ENCODE measurements at regions not wholly inside any gene's neighbourhood (a gene's known extent, or its start where the extent isn't known, plus 50 kb on each side); places are given as distances from the start of the nearest gene placed in this dataset.

GRCh38 chr6:104630522-104630921 lies 229.2 kb downstream of the HACE1 start:
- no peak for ATAC-seq (ENCODE audit: insufficient read depth, low FRiP score)
- Histone ChIP-seq H3K4me3 (no peak overlapping the region), H3K9ac (ENCODE audit: insufficient read depth in 1 of 2, low read length in 2 of 2) (no peak overlapping the region), H3K36me3 (ENCODE audit: control insufficient read depth in 4 of 4, insufficient read depth in 4 of 4, low read length in 4 of 4) (no peaks in the 10 kb centered on the region), H3K9me3 (ENCODE audit: control insufficient read depth in 4 of 4, insufficient read depth in 3 of 4, low read length in 3 of 4) (peaks cover 0 to 5% (median 0%) of the 10 kb centered on the region in 4 donors), H3K27ac (ENCODE audit: low read depth in 1 of 2, low read length in 1 of 2) (no peak overlapping the region), H3K4me1 (ENCODE audit: control insufficient read depth in 5 of 5, insufficient read depth in 5 of 5, low read length in 5 of 5) (peaks cover 0 to 3% (median 0%) of the 10 kb centered on the region in 5 donors), H3K27me3 (ENCODE audit: control insufficient read depth in 3 of 3, insufficient read depth in 3 of 3, low read length in 2 of 3) (no peaks in the 10 kb centered on the region)
- 62 to 79% methylated on average over 3 of the region's 3 CpGs for WGBS, 2 donors
- no peak for DNase-seq
- TF ChIP-seq, protein P1, sequence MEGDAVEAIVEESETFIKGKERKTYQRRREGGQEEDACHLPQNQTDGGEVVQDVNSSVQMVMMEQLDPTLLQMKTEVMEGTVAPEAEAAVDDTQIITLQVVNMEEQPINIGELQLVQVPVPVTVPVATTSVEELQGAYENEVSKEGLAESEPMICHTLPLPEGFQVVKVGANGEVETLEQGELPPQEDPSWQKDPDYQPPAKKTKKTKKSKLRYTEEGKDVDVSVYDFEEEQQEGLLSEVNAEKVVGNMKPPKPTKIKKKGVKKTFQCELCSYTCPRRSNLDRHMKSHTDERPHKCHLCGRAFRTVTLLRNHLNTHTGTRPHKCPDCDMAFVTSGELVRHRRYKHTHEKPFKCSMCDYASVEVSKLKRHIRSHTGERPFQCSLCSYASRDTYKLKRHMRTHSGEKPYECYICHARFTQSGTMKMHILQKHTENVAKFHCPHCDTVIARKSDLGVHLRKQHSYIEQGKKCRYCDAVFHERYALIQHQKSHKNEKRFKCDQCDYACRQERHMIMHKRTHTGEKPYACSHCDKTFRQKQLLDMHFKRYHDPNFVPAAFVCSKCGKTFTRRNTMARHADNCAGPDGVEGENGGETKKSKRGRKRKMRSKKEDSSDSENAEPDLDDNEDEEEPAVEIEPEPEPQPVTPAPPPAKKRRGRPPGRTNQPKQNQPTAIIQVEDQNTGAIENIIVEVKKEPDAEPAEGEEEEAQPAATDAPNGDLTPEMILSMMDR (IDR thresholded peaks at IDR 0.05; ENCODE audit: control extremely low read depth, extremely low read depth): no peak

GRCh38 chr6:104629826-104630225 lies 229.9 kb downstream of the HACE1 start:
- H3K4me1 ChIP-seq (ENCODE audit: control insufficient read depth in 5 of 5, insufficient read depth in 5 of 5, low read length in 5 of 5): peaks cover 0 to 3% (median 0%) of the 10 kb centered on the region in 5 donors
- H3K9me3 ChIP-seq (ENCODE audit: control insufficient read depth in 4 of 4, insufficient read depth in 3 of 4, low read length in 3 of 4): no peaks in the 10 kb centered on the region
- H3K27me3 ChIP-seq (ENCODE audit: control insufficient read depth in 3 of 3, insufficient read depth in 3 of 3, low read length in 2 of 3): no peaks in the 10 kb centered on the region
- TF ChIP-seq, protein P1 (IDR thresholded peaks at IDR 0.05; ENCODE audit: control extremely low read depth, extremely low read depth): no peak
- H3K36me3 ChIP-seq (ENCODE audit: control insufficient read depth in 4 of 4, insufficient read depth in 4 of 4, low read length in 4 of 4): no peaks in the 10 kb centered on the region
- H3K9ac ChIP-seq (ENCODE audit: insufficient read depth in 1 of 2, low read length in 2 of 2): no peak overlapping the region
- H3K4me3 ChIP-seq: no peak overlapping the region
- ATAC-seq (ENCODE audit: insufficient read depth, low FRiP score) (no peak), DNase-seq (no peak)
- 49 to 72% methylated on average over 4 of the region's 4 CpGs for WGBS, 2 donors
- no peak overlapping the region for H3K27ac ChIP-seq (ENCODE audit: low read depth in 1 of 2, low read length in 1 of 2)

GRCh38 chr6:104625536-104625935 lies 234.2 kb downstream of the HACE1 start:
- Histone ChIP-seq H3K4me1 (ENCODE audit: control insufficient read depth in 5 of 5, insufficient read depth in 5 of 5, low read length in 5 of 5) (peaks cover 0 to 9% (median 0%) of the 10 kb centered on the region in 5 donors), H3K4me3 (no peak overlapping the region), H3K36me3 (ENCODE audit: control insufficient read depth in 4 of 4, insufficient read depth in 4 of 4, low read length in 4 of 4) (no peaks in the 10 kb centered on the region), H3K9ac (ENCODE audit: insufficient read depth in 1 of 2, low read length in 2 of 2) (no peak overlapping the region), H3K27me3 (ENCODE audit: control insufficient read depth in 3 of 3, insufficient read depth in 3 of 3, low read length in 2 of 3) (no peaks in the 10 kb centered on the region), H3K9me3 (ENCODE audit: control insufficient read depth in 4 of 4, insufficient read depth in 3 of 4, low read length in 3 of 4) (no peaks in the 10 kb centered on the region), H3K27ac (ENCODE audit: low read depth in 1 of 2, low read length in 1 of 2) (no peak overlapping the region)
- WGBS, 2 donors: 83 to 87% methylated on average over 5 of the region's 5 CpGs
- TF ChIP-seq, protein P1 (IDR thresholded peaks at IDR 0.05; ENCODE audit: control extremely low read depth, extremely low read depth): no peak
- ATAC-seq (ENCODE audit: insufficient read depth, low FRiP score): no peak
- no peak for DNase-seq

DNA sequence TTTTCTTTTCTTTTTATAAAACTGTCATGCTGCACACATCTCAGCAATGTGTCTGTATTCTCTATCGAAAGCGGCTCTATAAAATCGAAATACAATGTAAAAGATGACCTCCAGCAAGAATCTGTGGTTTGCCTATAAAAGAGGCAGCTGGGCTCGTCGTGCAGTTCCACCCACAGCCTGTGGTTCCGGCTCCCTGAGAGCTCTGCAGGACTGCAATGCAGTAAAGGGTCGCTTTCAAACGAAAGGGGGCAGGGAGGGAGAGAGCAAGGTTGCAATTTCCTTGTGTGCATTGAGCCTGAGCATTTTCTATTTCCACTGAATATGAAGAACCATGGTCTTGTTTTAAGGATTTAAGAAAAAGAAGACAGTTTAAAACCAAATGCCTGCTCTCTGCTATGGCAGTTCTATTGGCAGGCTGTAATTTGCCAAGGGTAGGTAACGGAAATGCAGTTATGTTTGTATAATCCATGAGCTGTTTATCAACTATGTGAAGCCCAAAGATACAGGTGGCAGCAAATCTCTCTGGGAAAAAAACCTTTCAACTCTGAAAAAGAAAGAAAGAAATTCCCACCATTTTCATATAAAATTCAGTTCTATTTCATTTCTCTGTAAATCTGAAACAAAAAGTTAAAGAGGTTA lies 236.5 kb downstream of the HACE1 start:
- H3K27me3 ChIP-seq (ENCODE audit: control insufficient read depth in 3 of 3, insufficient read depth in 3 of 3, low read length in 2 of 3): no peaks in the 10 kb centered on the region
- H3K4me3 ChIP-seq: no peak overlapping the region
- H3K9me3 ChIP-seq (ENCODE audit: control insufficient read depth in 4 of 4, insufficient read depth in 3 of 4, low read length in 3 of 4): no peaks in the 10 kb centered on the region
- no peak overlapping the region for H3K9ac ChIP-seq (ENCODE audit: insufficient read depth in 1 of 2, low read length in 2 of 2)
- WGBS, 2 donors: 48% methylated on average over 9 of the region's 9 CpGs
- DNase-seq (no peak), ATAC-seq (ENCODE audit: insufficient read depth, low FRiP score) (no peak)
- no peaks in the 10 kb centered on the region for H3K36me3 ChIP-seq (ENCODE audit: control insufficient read depth in 4 of 4, insufficient read depth in 4 of 4, low read length in 4 of 4)
- no peak overlapping the region for H3K27ac ChIP-seq (ENCODE audit: low read depth in 1 of 2, low read length in 1 of 2)
- H3K4me1 ChIP-seq (ENCODE audit: control insufficient read depth in 5 of 5, insufficient read depth in 5 of 5, low read length in 5 of 5): peaks cover 0 to 9% (median 0%) of the 10 kb centered on the region in 5 donors
- TF ChIP-seq, protein P1 (IDR thresholded peaks at IDR 0.05; ENCODE audit: control extremely low read depth, extremely low read depth): no peak
